HG03520 (cell line): ENCODE measurements at regions not wholly inside any gene's neighbourhood (a gene's known extent, or its start where the extent isn't known, plus 50 kb on each side); places are given as distances from the start of the nearest gene placed in this dataset.

Source experiments
- ATAC-seq: cut with Tn5 transposase; IDR thresholded peaks from one replicate; pipeline ENCODE4 v1.9.1; 2021; ENCODE audit warnings: mild to moderate bottlenecking, moderate library complexity; ENCODE audit not compliant: unreplicated experiment

DNA sequence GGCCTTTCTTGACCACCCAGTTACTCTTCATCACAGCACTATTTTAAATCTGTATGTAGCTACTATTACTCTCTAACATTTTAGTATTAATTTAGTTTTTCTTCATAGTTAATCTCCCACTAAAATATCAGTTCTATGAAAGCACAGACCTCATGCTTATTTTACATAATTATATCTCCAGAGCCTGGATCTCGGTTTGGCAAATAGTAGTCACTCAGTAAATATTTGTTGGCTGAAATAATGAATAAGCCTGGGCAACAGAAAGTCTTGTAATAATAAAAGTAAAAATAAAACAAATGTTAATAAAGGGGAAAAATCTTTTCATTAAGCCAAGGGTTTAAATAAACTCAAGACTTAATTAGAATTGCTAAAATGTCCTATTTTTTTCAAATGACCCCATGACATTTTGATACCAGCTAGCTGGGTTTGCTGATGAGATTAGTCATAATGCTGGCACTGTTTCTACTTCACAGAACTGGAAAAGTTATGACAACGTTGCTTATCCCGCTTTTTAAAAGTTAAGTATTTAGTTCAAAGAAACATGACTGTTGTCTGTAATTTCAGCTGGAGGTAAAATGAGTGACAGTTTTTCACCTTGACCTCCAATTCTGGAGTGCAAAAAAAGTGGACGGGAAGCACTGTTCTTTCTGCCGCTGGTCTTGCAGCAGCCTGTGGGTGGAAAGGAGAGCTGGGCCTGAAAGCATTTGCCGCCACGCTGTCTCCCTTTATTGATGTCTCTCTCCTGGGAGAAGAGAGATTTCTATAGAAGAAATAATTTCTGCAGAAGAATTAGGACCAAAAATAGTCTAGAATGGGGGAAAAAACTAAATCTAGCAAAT lies 85.2 kb upstream of the SPATA13 start:
- no peak for ATAC-seq

DNA sequence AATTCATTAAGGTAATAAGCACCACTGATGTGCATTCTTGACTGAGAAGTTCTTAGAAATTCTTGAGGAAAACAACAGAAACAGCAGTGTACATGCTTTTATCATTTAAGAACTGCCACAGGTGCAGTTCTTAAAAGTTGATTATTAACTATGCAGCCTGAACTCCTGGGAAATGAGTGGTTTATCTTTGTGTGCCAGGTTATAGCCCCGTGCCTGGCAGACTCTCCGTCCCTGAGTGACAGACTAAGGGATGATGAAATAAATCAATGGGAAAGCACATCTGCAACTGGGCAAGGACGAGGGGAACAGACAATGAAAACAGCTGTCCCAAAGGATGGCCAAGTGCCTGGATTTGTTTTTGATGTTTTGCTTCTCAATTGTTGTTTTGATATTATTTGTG lies 84.4 kb upstream of the SPATA13 start:
- ATAC-seq = no peak

DNA sequence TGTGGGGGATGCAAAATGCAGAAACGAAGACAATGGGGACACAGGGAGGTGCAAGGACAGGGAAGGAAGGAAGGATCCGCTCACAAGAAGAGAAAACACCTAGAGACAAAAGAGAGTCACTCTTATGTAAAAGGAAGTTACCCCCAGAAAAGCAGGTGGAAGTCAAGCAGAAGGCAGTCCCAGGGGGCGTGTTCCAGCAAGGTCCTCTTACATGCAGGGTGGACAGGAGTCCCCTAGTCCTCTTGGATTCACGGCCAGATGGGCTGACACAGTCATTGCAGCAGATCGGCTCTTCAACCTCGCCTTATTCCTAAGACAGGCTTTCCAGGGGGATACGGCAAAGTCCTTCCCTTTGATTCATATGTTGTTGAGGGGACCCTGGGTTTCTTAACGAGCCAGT lies 83.9 kb upstream of the SPATA13 start:
- no peak for ATAC-seq

GRCh38 chr13:24080134-24080533 lies 80.4 kb upstream of the SPATA13 start:
- no peak for ATAC-seq

GRCh38 chr13:24081387-24081786 lies 79.1 kb upstream of the SPATA13 start:
- ATAC-seq = no peak

DNA sequence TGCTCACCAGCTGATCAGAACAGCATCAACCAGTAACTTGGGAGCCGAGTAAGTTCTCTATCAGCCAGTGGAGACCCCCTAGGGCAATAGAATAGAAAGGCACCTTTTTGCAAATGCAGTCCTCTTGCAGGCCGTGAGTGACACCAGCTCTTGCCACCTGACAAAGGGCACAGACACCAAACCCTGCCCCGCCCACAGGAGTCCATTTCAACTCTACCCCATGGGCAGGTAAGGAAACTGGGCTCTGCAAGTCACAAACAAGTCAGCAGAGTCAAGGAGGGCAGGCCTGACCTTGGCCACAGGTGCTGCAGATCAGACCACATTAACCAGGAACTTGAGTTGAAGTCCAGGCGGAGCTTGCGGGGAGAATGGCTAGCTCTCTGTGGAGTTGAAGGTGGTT lies 77.4 kb upstream of the SPATA13 start:
- ATAC-seq = no peak

DNA sequence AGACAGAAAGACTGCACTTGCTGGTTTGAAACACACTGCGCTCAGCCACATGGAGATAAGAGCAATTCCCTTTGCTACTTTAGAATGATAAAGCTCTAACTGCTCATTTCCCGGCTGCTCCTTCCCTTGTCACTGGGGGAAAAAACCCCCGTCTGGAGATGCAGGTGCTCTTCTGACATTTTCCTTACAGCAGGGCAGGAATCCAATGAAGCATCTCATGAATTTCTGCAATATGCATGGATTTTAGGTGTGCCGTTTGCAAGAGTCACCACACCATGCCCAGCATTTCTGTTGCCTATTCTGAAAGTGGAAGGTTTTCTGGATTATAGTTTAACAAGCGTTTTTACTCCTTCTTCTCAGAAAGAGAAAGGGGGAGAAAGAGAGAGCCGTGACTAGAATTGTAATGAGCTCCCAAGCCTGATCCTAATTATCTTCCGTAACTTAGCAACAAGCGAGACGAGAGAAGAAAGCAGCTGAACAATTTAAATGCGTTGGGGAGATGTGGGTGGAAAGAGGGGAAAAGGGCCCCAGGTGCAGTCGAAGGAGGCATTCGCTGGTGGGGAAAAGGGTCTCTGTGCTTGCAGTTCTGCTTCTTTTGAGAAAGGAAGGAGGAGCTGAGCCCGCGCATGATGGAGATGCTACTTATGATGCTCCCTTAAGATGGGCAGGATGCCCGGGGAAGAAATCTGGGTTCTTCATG lies 76.6 kb upstream of the SPATA13 start:
- no peak for ATAC-seq

- no peak for ATAC-seq
Measured at GRCh38 chr13:24085662-24086061, 74.9 kb upstream of the SPATA13 start.

GRCh38 chr13:24086642-24087041 lies 73.9 kb upstream of the SPATA13 start:
- no peak for ATAC-seq

GRCh38 chr13:24087605-24088225 lies 72.8 kb upstream of the SPATA13 start:
- ATAC-seq = no peak

DNA sequence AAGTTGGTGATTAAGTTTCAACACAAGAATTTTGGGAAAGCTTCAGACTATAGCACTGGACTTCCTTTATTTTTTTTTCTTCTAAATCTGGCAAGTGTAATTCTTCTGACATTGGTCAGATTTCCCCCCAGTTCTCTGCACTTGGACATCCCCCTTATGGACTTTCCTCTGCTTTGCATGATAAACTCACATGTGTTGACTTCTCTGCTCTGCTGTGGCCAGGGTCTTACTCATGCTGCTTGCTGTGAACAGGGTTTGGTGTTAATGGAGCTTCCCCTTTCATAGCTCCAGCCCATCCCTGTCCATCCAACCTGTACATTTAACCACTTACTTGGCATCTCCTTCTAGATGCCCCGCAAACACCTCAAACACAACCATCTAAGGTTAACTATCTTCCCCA lies 70.5 kb upstream of the SPATA13 start:
- ATAC-seq = no peak

GRCh38 chr13:24091080-24091479 lies 69.4 kb upstream of the SPATA13 start:
- no peak for ATAC-seq

DNA sequence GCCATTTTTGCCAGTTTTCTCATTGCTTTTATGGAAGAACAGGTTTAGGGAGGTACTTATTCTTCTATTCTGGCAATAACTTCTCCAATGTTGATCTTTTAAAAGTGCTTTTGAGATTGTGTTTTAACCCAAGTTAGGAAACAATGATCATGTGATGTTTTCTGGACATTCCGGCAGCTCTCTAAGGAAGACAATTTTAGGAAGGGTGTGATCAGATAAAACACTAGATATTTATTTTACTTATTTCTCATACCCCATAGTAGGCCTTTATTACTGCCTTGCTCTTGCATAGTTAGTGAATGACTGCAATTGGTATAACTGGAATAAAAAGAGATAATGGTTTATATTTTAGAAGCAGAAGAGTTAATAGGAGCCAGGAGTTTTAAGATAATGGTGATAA lies 68.4 kb upstream of the SPATA13 start:
- no peak for ATAC-seq

- ATAC-seq = no peak
Measured at GRCh38 chr13:24093047-24093446, 67.5 kb upstream of the SPATA13 start.

DNA sequence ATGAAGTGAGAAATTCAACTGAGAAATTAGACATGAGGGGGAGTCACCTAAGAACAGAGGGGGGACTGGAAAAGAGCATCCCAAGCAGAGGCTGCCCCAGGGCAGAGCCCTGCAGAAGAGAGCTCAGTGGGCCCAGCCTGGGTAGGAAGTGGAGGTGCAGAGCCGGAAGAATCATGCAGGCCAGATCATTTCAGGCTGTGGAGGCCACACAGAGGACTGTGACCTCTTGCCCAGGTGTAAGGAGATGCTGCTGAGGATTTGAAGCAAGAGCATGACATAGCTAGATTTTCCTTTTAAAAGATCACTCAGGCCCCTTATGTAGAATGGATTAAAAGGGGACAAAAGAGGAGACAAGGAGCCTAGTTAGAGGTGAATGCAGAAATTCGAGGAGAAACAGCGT lies 63.9 kb upstream of the SPATA13 start:
- no peak for ATAC-seq

DNA sequence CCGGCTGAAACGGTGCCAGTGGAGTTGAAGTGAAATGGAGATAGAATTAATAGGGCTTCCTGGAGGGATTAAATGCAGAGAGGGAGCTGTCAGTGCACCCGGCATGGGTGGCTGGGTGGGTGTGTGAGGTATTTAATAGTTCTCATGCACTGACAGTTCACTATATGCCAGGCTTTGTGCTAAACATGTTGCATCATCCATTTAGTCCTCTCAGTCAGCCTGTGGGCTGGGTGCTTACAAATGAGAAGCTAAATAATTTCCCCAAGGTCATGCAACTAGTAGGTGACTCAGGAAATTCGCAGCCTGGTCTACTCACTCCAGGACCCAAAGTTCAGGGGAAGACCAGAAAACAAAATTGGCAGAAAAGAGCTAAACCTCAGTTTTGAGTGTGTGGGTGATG lies 63.5 kb upstream of the SPATA13 start:
- no peak for ATAC-seq

- no peak for ATAC-seq
Measured at GRCh38 chr13:24097667-24098066, 62.9 kb upstream of the SPATA13 start.

GRCh38 chr13:24099490-24099889 lies 61.0 kb upstream of the SPATA13 start:
- no peak for ATAC-seq

DNA sequence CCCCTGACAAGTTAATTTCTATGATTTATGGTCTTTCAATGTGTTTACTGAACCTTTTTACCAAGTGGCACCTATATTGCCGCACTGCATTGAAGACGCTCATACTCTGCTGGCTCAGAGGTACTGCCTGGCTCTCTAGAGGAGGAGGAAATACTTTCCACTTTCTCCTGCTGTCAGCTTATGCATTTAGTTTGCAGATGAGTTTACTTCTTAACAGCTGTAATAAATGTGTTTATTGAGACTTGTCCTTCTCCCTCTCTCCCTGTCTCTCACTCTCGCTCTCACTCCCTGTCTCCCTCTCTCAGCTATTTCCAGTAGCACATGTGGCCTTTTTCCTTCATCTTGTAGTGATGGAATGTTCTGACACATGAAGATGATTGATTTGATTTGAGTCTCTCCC lies 60.3 kb upstream of the SPATA13 start:
- no peak for ATAC-seq

DNA sequence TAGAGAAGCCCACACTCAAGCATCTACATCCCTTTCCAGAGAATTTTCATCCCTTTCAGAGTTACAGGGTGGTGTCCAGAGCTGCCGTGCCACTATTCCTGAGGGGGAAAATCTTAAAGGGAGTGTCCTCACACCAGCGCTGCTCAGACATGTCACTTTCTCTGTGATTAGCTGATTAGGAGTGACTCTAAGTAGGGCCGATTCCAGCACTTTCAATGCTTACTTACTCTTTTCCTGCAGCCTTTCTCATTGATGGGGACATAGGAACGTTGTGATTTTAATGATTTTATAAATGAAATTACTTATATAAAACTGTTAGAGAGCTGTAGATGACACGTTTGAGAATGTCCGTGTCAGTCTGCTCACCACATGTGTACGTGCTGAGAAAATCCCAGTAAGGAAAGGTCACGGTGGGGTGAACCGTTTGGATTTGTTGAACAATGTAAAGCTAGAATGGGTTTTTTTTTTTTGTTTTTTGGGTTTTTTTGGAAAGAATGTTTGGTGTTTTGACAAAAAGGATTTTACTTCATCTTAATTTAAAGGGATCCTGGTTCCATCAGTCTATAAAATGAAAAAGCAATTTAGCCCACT lies 56.6 kb upstream of the SPATA13 start:
- no peak for ATAC-seq

- no peak for ATAC-seq
Measured at GRCh38 chr13:24104723-24105122, 55.8 kb upstream of the SPATA13 start.

DNA sequence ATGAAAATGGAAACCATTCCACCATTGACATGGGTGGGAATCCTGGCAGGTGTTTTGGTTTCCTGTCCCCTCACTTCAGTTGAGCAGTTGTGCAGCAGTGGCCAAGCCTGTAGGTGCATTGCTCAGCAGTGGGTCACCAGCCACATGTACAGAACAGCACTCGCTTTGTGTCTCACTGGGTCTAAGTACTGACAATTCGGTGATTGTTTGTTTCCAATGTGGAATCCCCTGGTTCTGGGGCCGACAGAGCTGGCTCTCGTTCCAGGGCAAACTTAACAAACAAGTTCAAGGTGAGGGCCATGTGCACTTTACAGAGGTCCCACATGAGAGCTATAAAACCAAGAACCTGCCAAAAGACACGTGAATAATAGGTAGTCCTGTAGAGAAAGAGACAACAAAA lies 54.1 kb upstream of the SPATA13 start:
- no peak for ATAC-seq
